ENCODE measurements at regions not wholly inside any gene's neighbourhood (a gene's known extent, or its start where the extent isn't known, plus 50 kb on each side); places are given as distances from the start of the nearest gene placed in this dataset.

GRCh38 chr6:126640356-126640755 is 300.4 kb downstream of the CENPW start (continued):
- TF ChIP-seq REST (IDR thresholded peaks at IDR 0.05; ENCODE audit: low read depth) (no peak), ELF1 (IDR thresholded peaks at IDR 0.05; ENCODE audit: borderline replicate concordance, low read depth) (no peak), CBX3 (IDR thresholded peaks at IDR 0.05; ENCODE audit: low read depth) (no peak)

- CTCF ChIA-PET = no interaction called here
- no peaks in the 10 kb centered on the region for H4K20me1 ChIP-seq (ENCODE audit: insufficient read depth)
- no peak overlapping the region for H3K27ac ChIP-seq (ENCODE audit: low read depth, low read length)
- POLR2A ChIA-PET = no interaction called here
- no peak overlapping the region for H2AFZ ChIP-seq (ENCODE audit: low read depth, low read length, poor library complexity, severe bottlenecking)
- H3K4me3 ChIP-seq (replicated peaks in 1 of 2; ENCODE audit: low read depth in 1 of 2, low read length in 2 of 2) = no peak overlapping the region
- ATAC-seq (no peak), DNase-seq (ENCODE audit: low read depth, low spot score) (no peak)
- H3K9me3 ChIP-seq (ENCODE audit: control insufficient read depth in 1 of 2, insufficient read depth in 1 of 2, low read depth in 1 of 2, low read length in 2 of 2) = no peaks in the 10 kb centered on the region
- TF ChIP-seq SP1 (IDR thresholded peaks at IDR 0.05; ENCODE audit: low read depth) = no peak
- TF ChIP-seq TCF7L2 (IDR thresholded peaks at IDR 0.05; ENCODE audit: borderline replicate concordance, extremely low read depth, insufficient read depth, insufficient read length) = no peak
- no peak for TF ChIP-seq YY1 (IDR thresholded peaks at IDR 0.05; ENCODE audit: extremely low read depth, insufficient replicate concordance, low read depth, low read length)
- no peak for TF ChIP-seq CBX3 (IDR thresholded peaks at IDR 0.05; ENCODE audit: low read depth)
- TF ChIP-seq EZH2phosphoT487 (IDR thresholded peaks at IDR 0.05; ENCODE audit: borderline replicate concordance) = no peak
- no peak for TF ChIP-seq REST (IDR thresholded peaks at IDR 0.05; ENCODE audit: low read depth)
- BruUV-seq (replicated peaks) = no TSS peak
- H3K36me3 ChIP-seq (ENCODE audit: control insufficient read depth in 1 of 2, insufficient read depth in 2 of 2, low read length in 2 of 2) = no peaks in the 10 kb centered on the region
- RAD21 ChIA-PET (ENCODE audit: low non-redundant PET in 1 of 2, low total read pairs in 2 of 2, uncharacterized antibody in 2 of 2, unreplicated experiment in 2 of 2) = no interaction called here
- no peaks in the 10 kb centered on the region for H3K9me2 ChIP-seq (ENCODE audit: insufficient read depth)
- H3K79me2 ChIP-seq (ENCODE audit: insufficient read depth, low read length) = no peaks in the 10 kb centered on the region
- H3K9ac ChIP-seq (ENCODE audit: low read length) = no peak overlapping the region
- intact Hi-C loops (cut with micrococcal nuclease) = no loop called here
- H3K4me1 ChIP-seq (ENCODE audit: control insufficient read depth in 1 of 2, insufficient read depth in 2 of 2, low read length in 2 of 2) = no peaks in the 10 kb centered on the region
- no peaks in the 10 kb centered on the region for H3K27me3 ChIP-seq (ENCODE audit: insufficient read depth, low read length)
- H3K4me2 ChIP-seq (ENCODE audit: low read length) = no peak overlapping the region
Measured at GRCh38 chr6:126640921-126641320, 301.0 kb downstream of the CENPW start.
